ENCODE measurements at regions not wholly inside any gene's neighbourhood (a gene's known extent, or its start where the extent isn't known, plus 50 kb on each side); places are given as distances from the start of the nearest gene placed in this dataset.

- H4K20me1 ChIP-seq (ENCODE audit: insufficient read depth) = no peaks in the 10 kb centered on the region
- H3F3A ChIP-seq (ENCODE audit: insufficient read depth, low read depth) = no peaks in the 10 kb centered on the region
- no peak overlapping the region for H3K4me2 ChIP-seq
- H3K36me3 ChIP-seq (ENCODE audit: low read depth) = no peaks in the 10 kb centered on the region
- ChIA-PET CTCF (no interaction called here), POLR2A (ENCODE audit: unreplicated experiment) (no interaction called here)
- no peaks in the 10 kb centered on the region for H3K4me1 ChIP-seq (replicated peaks; ENCODE audit: insufficient read depth)
- no peak overlapping the region for H2AFZ ChIP-seq
- H3K9me2 ChIP-seq (ENCODE audit: insufficient read depth) = no peaks in the 10 kb centered on the region
- 0 out of 2 replicates have a peak, but pooled peaks cover 1% of the 10 kb centered on the region for H3K9me3 ChIP-seq (ENCODE audit: insufficient read depth, low read depth)
- no peaks in the 10 kb centered on the region for H3K79me2 ChIP-seq (ENCODE audit: low read depth)
- no peak overlapping the region for H3K4me3 ChIP-seq
- H3K27ac ChIP-seq = no peak overlapping the region
- H3K27me3 ChIP-seq (ENCODE audit: insufficient read depth, low read depth) = no peaks in the 10 kb centered on the region
- TF ChIP-seq EZH2 (IDR thresholded peaks at IDR 0.05; ENCODE audit: low read depth) = no peak
- TF ChIP-seq CTCF (conservative IDR thresholded peaks at IDR 0.05) = no peak
- BruUV-seq (replicated peaks) = no TSS peak
- DNase-seq = no peak
- intact Hi-C loops (cut with micrococcal nuclease; ENCODE audit: unreplicated experiment) = no loop called here
These were observed 392.0 kb upstream of the SGCD start for GRCh38 chr5:155934964-155935363.

GRCh38 chr5:155935723-155936122, 391.2 kb upstream of the SGCD start:
- Histone ChIP-seq H3K79me2 (ENCODE audit: low read depth) (no peaks in the 10 kb centered on the region), H3K9me3 (ENCODE audit: insufficient read depth, low read depth) (0 out of 2 replicates have a peak, but pooled peaks cover 3% of the 10 kb centered on the region), H2AFZ (no peak overlapping the region), H3K27ac (no peak overlapping the region), H3K4me3 (no peak overlapping the region), H3F3A (ENCODE audit: insufficient read depth, low read depth) (no peaks in the 10 kb centered on the region), H3K27me3 (ENCODE audit: insufficient read depth, low read depth) (no peaks in the 10 kb centered on the region), H3K4me2 (no peak overlapping the region), H3K36me3 (ENCODE audit: low read depth) (no peaks in the 10 kb centered on the region), H4K20me1 (ENCODE audit: insufficient read depth) (no peaks in the 10 kb centered on the region), H3K9me2 (ENCODE audit: insufficient read depth) (no peaks in the 10 kb centered on the region), H3K4me1 (replicated peaks; ENCODE audit: insufficient read depth) (no peaks in the 10 kb centered on the region)
- intact Hi-C loops (cut with micrococcal nuclease; ENCODE audit: unreplicated experiment) = no loop called here
- TF ChIP-seq CTCF (conservative IDR thresholded peaks at IDR 0.05) = no peak
- no peak for TF ChIP-seq EZH2 (IDR thresholded peaks at IDR 0.05; ENCODE audit: low read depth)
- ChIA-PET CTCF (no interaction called here), POLR2A (ENCODE audit: unreplicated experiment) (no interaction called here)
- no peak for DNase-seq
- no TSS peak for BruUV-seq (replicated peaks)

- no TSS peak for BruUV-seq (replicated peaks)
- CTCF ChIA-PET = no interaction called here
- intact Hi-C loops (cut with micrococcal nuclease; ENCODE audit: unreplicated experiment) = no loop called here
These were observed 390.2 kb upstream of the SGCD start for GRCh38 chr5:155936520-155937406.

More at GRCh38 chr5:155936520-155937406, 390.2 kb upstream of the SGCD start:
- no peaks in the 10 kb centered on the region for H3K27me3 ChIP-seq (ENCODE audit: insufficient read depth, low read depth)
- H3K36me3 ChIP-seq (ENCODE audit: low read depth) = no peaks in the 10 kb centered on the region
- no peak overlapping the region for H3K27ac ChIP-seq
- H3K9me2 ChIP-seq (ENCODE audit: insufficient read depth) = no peaks in the 10 kb centered on the region
- H3K79me2 ChIP-seq (ENCODE audit: low read depth) = no peaks in the 10 kb centered on the region
- DNase-seq = no peak
- no peaks in the 10 kb centered on the region for H3K4me1 ChIP-seq (replicated peaks; ENCODE audit: insufficient read depth)
- POLR2A ChIA-PET (ENCODE audit: unreplicated experiment) = no interaction called here
- 0 out of 2 replicates have a peak, but pooled peaks cover 3% of the 10 kb centered on the region for H3K9me3 ChIP-seq (ENCODE audit: insufficient read depth, low read depth)
- H3K4me2 ChIP-seq = no peak overlapping the region
- no peak overlapping the region for H3K4me3 ChIP-seq
- TF ChIP-seq CTCF (conservative IDR thresholded peaks at IDR 0.05) = no peak
- TF ChIP-seq EZH2 (IDR thresholded peaks at IDR 0.05; ENCODE audit: low read depth) = no peak
- no peaks in the 10 kb centered on the region for H4K20me1 ChIP-seq (ENCODE audit: insufficient read depth)
- H3F3A ChIP-seq (ENCODE audit: insufficient read depth, low read depth) = no peaks in the 10 kb centered on the region
- no peak overlapping the region for H2AFZ ChIP-seq

Measured in PC-9 (cell line).